OCI-LY3 (cell line): ENCODE measurements at regions not wholly inside any gene's neighbourhood (a gene's known extent, or its start where the extent isn't known, plus 50 kb on each side); places are given as distances from the start of the nearest gene placed in this dataset.
"Not testable (repeated sequence)": the region's sequence is repeated elsewhere in the genome, so short reads cannot be mapped to it uniquely, and the experiment has no call there.

Experiments used
- H2AFZ ChIP-seq: fragments of 200-600, 300-600 bp; shearing (Covaris generic); 2 replicates; pipeline ENCODE4 v1.6.0; 2014; ENCODE audit warnings: antibody characterized with exemption, low read depth, low read length
- H3K27ac ChIP-seq: fragments of 200-600, 300-600 bp; sonication (generic); 2 replicates; pipeline ENCODE4 v1.5.1; 2014; ENCODE audit warnings: mild to moderate bottlenecking, low read length, moderate library complexity, mixed read lengths
- H3K27me3 ChIP-seq: fragments of 200-600, 300-600 bp; sonication (generic); 2 replicates; pipeline ENCODE4 v1.6.1; 2014; ENCODE audit warnings: low read depth, low read length, mixed read lengths
- H3K36me3 ChIP-seq: fragments of 200-600, 300-600 bp; sonication (generic); replicated peaks from 2 replicates; pipeline ENCODE3; 2014; ENCODE audit warnings: low read depth, low read length, mixed read lengths
- H3K4me1 ChIP-seq: fragments of 300-600, 200-600 bp; sonication (generic); 2 replicates; pipeline ENCODE4 v1.6.1; 2014; ENCODE audit warnings: low read length, mixed read lengths
- H3K4me2 ChIP-seq: fragments of 200-600, 300-600 bp; sonication (generic); 2 replicates; pipeline ENCODE4 v1.6.1; 2014; ENCODE audit warnings: low read length, mixed read lengths
- H3K4me3 ChIP-seq: fragments of 300-600, 200-600 bp; sonication (generic); 2 replicates; pipeline ENCODE4 v1.5.1; 2014; ENCODE audit warnings: antibody characterized with exemption, mild to moderate bottlenecking, low read length, moderate library complexity
- H3K79me2 ChIP-seq: fragments of 300-600, 200-600 bp; shearing (Covaris generic); 2 replicates; pipeline ENCODE4 v1.6.1; 2014; ENCODE audit warnings: mild to moderate bottlenecking, low read length, mixed read lengths
- H3K9ac ChIP-seq: fragments of 300-600, 200-600 bp; shearing (Covaris generic); 2 replicates; pipeline ENCODE4 v1.6.0; 2014; ENCODE audit warnings: mild to moderate bottlenecking, low read length, moderate library complexity
- H3K9me3 ChIP-seq: fragments of 200-600, 300-600 bp; shearing (Covaris generic); 2 replicates; pipeline ENCODE4 v1.6.1; 2014; ENCODE audit warnings: low read length, mixed read lengths; ENCODE audit not compliant: insufficient read depth
- H4K20me1 ChIP-seq: fragments of 200-600, 300-600 bp; sonication (generic); 2 replicates; pipeline ENCODE4 v1.6.1; 2016; ENCODE audit warnings: low read length, mixed read lengths; ENCODE audit not compliant: insufficient read depth
- CTCF ChIP-seq: fragments of 200-600, 300-600 bp; sonication (generic); IDR thresholded peaks from 2 replicates; pipeline ENCODE4 v1.5.1; 2014; ENCODE audit warnings: antibody characterized with exemption, low read length, low read depth
- EZH2phosphoT487 ChIP-seq: fragments of 200-600 bp; shearing (Covaris generic); IDR thresholded peaks from 2 replicates; pipeline ENCODE4 v1.6.1; 2018; ENCODE audit warnings: antibody characterized with exemption, mixed run types, low read depth

GRCh38 chr12:68393417-68393816 lies 61.3 kb upstream of the MDM1 start:
- no peak overlapping the region for H3K4me3 ChIP-seq
- no peaks in the 10 kb centered on the region for H3K9me3 ChIP-seq
- H3K9ac ChIP-seq = no peak overlapping the region
- H3K79me2 ChIP-seq = no peaks in the 10 kb centered on the region
- no peak overlapping the region for H3K27ac ChIP-seq
- no peak overlapping the region for H2AFZ ChIP-seq
- H3K36me3 ChIP-seq = no peaks in the 10 kb centered on the region
- H4K20me1 ChIP-seq = no peaks in the 10 kb centered on the region
- H3K4me1 ChIP-seq = no peaks in the 10 kb centered on the region
- TF ChIP-seq EZH2phosphoT487 (no peak), CTCF (no peak)
- H3K4me2 ChIP-seq = no peak overlapping the region
- no peaks in the 10 kb centered on the region for H3K27me3 ChIP-seq

GRCh38 chr12:68397566-68398158 lies 65.5 kb upstream of the MDM1 start:
- no peak overlapping the region for H2AFZ ChIP-seq
- H3K9me3 ChIP-seq = no peaks in the 10 kb centered on the region
- H3K9ac ChIP-seq = no peak overlapping the region
- no peaks in the 10 kb centered on the region for H3K27me3 ChIP-seq
- H3K4me1 ChIP-seq = no peaks in the 10 kb centered on the region
- H3K36me3 ChIP-seq = no peaks in the 10 kb centered on the region
- H4K20me1 ChIP-seq = no peaks in the 10 kb centered on the region
- no peaks in the 10 kb centered on the region for H3K79me2 ChIP-seq
- H3K27ac ChIP-seq = no peak overlapping the region
- H3K4me3 ChIP-seq = no peak overlapping the region
- TF ChIP-seq EZH2phosphoT487 (no peak), CTCF (no peak)
- H3K4me2 ChIP-seq = no peak overlapping the region

GRCh38 chr12:68398689-68399088 lies 66.5 kb upstream of the MDM1 start:
- not testable (repeated sequence) for H3K4me3 ChIP-seq, H3K36me3 ChIP-seq, H2AFZ ChIP-seq, H3K4me1 ChIP-seq, H3K27me3 ChIP-seq, H3K4me2 ChIP-seq, H3K79me2 ChIP-seq, H3K27ac ChIP-seq, H3K9me3 ChIP-seq, H3K9ac ChIP-seq, H4K20me1 ChIP-seq

- peaks cover 19% of the 10 kb centered on the region for H3K27me3 ChIP-seq
- no peak overlapping the region for H3K27ac ChIP-seq
- H3K36me3 ChIP-seq = no peaks in the 10 kb centered on the region
- TF ChIP-seq EZH2phosphoT487 = no peak
- no peak for TF ChIP-seq CTCF
- H2AFZ ChIP-seq = no peak overlapping the region
- H3K79me2 ChIP-seq = no peaks in the 10 kb centered on the region
- H3K9ac ChIP-seq = no peak overlapping the region
- no peaks in the 10 kb centered on the region for H3K4me1 ChIP-seq
- no peak overlapping the region for H3K4me3 ChIP-seq
- H3K9me3 ChIP-seq = no peaks in the 10 kb centered on the region
- H4K20me1 ChIP-seq = no peaks in the 10 kb centered on the region
- no peak overlapping the region for H3K4me2 ChIP-seq
Measured at GRCh38 chr12:68400226-68400829, 68.2 kb upstream of the MDM1 start.
